Epidermal melanocyte (primary cell): ENCODE measurements at regions not wholly inside any gene's neighbourhood (a gene's known extent, or its start where the extent isn't known, plus 50 kb on each side); places are given as distances from the start of the nearest gene placed in this dataset.
A peak's percentile ranks its signal among the peaks of the same experiment; 100 is the strongest.
"Not testable (repeated sequence)": the region's sequence is repeated elsewhere in the genome, so short reads cannot be mapped to it uniquely, and the experiment has no call there.

Source experiments
- DNase-seq: peaks from one replicate; pipeline ENCODE4 v3.0.0; 2011; ENCODE audit warnings: low spot score; ENCODE audit not compliant: insufficient read length

DNA sequence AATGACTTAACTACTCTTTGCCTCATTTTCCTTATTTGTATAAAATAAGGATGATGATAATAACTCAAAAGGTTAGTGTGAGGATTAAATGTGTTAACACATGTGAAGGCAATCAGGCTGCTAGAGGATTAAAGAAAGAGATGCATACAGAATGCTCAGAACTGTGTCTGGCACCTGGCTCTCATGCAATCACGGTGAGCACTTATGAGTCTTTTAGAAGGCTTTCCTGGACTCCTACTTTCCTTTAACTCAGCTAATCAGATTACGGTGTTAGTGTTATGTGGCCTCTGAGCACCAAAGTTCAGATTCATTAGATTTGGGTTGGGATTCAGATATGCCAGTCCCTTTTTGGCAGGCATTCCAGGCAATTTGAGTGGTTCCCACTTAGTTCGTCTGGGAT is 311.6 kb upstream of the USP24 start:
- DNase-seq: no peak

DNA sequence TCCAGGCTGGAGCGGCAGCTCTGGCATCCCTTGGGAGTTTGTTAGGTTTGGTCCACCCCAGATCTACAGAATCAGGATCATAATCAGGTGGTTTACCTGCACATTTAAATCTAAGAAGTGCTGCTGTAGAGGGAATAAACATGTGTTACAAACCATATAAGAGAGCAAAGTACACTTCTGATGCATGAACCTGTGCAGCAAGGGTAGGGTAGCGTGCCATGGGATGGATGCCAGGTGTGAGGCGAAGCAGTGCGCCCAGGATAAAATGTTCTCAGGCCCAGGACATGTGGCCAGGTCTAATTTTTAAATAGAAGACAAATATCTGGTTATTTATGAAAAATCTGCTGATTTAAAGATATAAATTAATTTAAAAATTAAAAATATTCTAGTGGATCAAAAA is 308.8 kb upstream of the USP24 start:
- DNase-seq: no peak

DNA sequence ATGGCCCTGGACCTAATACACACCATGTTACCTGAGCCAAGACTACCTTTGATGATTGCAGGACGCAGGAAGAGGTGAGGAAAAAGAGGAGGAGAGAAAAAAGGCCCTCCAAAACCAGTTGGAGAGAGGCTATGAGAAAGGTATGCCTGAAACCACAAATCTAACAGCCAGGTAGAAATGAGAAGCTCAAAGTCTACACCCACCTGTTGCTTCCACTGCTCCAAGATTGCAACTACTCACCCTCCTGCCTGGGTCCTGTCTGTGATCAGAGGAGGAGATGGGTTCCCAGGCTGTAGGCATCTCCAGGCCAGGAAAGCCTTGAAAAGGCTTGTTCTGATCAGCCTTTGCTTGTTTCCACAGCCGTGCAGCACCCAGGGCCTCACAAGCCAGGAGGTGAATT is 307.8 kb upstream of the USP24 start:
- DNase-seq: no peak

DNA sequence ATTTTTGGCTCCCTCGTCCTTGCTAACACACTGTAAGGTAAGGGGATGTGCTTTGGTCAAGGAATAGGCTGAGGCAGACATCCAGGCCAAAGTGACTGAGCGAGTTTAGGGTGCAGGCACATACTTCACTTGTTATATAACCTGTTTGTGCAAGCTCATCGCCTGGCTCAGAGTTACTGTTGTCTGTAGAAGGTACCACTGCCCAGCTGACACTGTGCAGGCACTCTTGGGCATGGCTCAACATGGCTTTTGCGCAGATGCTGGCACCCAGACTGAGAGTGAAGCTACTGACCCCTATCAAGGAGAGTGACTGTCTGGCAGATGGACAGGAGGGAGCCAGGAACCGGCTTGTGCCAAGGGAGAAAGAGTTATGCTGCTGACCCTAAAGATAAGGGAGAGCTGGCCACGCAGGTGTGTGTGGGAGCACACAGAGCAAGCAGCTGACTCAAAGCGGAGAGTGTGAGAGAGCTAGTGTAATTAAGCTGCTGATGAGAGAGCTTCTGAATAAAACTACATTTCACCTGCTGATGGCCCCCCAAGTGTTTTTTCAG is 307.3 kb upstream of the USP24 start:
- DNase-seq: no peak

DNA sequence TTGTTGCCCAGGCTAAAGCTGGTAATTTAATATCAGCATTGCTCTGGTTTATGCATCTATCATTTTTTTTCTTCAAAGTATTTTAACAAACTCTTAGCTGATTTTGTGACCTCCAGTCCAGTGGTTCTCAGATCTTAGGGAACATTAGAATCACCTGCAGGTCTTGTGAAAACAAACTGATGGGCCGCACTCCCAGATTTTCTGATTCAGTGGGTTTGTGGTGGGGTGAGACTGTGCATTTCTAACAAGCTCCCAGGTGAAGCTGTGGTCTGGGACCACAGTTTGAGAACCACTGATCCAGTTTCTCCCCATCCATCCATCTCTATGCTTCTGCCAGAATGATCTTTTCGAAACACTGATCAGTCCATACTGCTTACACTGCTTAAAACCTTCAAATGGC is 305.7 kb upstream of the USP24 start:
- DNase-seq: no peak

DNA sequence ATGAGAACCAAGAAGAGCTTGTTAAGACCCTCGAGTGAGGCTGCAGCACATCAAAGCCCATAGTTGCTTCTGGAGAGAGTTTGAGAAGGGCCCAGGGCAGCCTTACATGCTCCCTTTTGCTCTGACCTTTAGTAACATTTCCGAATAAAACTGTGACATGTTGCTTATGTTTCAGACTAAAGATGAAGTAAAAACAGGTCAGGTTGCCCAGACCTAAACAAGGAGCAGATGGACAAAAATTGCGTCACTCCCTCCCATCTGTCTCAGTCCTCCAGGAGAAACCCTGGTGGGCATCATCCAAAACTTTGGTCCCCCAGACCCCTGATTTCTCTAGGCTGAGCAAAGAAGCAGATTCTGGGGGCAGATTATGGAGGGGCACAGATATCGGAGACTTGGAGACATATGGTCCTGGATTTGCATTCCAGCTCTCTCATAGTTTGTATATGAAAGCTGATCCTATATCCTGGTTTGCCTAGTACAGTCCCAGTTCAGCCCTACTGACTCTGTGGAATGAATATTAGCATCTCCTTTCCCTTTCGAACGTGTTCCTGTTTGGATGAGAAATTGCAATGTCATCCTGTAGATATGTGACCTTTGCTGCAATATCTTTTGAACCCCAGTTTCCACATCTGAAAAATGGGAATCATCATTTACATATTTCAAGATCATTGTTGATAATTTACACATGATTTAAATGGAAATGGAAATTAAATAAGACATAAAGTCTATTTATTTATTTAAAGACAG is 304.9 kb upstream of the USP24 start:
- no peak for DNase-seq

DNA sequence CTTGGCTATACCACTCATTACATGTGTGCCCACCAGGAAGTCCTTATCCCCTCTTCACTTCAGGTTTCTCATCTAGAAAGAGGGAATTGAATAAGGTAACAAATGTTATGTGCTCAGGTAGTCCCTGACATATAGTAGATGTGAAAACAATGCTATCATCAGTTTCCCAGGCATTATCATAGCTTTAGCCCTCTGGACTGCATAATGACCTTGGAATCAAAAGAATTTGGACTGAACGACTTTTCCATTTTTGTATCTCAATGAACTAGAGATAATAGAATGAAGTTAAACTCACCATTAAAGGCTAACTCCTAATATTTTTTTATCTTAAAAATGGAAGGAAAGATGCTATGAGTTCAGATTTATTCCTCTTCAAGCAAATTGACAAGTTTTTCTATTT is 304.1 kb upstream of the USP24 start:
- no peak for DNase-seq

DNA sequence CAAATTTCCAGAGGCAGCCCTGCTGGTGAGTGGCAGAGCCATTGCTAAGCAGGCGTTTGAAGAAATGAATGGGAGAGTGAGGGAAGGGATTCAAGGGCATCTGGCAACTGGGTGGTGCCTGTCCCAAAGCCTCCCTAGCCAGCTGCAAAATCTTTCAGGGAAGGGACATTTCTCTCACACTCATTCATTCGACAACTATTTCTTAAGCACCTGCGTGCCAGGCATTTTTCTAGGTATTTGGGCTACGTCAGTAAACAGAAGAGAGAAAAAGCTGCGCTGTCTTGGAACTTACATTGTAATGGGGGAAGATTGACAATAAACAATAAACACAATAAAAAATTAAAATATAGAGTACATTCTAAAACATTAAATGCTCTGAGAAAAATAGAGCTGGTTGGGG is 301.9 kb upstream of the USP24 start:
- DNase-seq: no peak

DNA sequence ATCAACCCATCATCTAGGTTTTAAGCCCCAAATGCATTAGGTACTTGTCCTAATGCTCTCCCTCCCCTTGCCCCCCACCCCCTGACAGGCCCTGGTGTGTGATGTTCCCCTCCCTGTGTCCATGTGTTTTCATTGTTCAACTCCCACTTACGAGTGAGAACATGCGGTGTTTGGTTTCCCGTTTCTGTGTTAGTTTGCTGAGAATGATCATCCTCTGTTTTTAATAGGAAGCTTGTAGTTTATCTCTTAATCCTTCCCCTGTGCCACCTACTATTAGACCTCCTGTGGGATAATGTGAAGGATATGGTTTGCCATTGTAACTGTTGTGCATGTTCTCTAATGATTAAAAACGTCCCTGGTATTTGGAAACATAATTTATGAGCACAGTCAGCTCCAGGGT is 299.4 kb upstream of the USP24 start:
- DNase-seq: not testable (repeated sequence)

DNA sequence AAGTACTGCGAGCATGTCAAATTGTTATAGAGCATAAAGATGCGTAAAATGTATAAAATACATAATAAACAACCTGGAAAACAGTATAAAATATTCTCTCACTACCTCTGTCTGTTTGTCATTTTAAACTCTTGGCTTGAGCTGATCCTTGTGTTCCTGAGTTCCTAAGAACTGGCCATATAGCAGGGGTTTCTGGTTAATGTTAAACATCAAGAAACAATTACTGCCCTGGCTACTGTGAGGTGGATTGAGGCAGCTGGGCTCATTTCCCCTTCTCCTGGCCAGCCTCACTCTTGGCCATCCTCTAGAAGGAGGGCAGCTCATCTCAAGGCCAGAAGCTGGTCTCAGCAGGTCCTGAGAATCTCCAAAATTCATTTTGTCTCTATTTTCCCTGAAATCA is 297.3 kb upstream of the USP24 start:
- DNase-seq: no peak

DNA sequence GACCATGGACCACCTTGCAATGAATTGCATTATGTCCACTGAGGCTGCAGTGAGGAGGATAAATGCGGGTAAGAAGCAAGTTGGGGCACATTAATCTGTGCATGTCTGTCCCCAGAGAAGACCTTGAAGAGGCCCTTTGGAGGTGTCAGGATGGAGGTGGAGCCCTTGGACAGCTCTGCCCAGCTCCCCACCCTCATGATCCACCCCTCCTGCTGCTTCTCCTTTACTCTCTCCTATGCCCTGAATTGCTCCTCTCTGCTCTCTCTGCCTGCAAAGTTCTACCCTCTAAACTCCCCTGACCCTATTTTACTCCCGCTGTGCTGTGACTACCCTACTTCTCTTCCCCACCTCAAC is 292.4 kb upstream of the USP24 start:
- no peak for DNase-seq

DNA sequence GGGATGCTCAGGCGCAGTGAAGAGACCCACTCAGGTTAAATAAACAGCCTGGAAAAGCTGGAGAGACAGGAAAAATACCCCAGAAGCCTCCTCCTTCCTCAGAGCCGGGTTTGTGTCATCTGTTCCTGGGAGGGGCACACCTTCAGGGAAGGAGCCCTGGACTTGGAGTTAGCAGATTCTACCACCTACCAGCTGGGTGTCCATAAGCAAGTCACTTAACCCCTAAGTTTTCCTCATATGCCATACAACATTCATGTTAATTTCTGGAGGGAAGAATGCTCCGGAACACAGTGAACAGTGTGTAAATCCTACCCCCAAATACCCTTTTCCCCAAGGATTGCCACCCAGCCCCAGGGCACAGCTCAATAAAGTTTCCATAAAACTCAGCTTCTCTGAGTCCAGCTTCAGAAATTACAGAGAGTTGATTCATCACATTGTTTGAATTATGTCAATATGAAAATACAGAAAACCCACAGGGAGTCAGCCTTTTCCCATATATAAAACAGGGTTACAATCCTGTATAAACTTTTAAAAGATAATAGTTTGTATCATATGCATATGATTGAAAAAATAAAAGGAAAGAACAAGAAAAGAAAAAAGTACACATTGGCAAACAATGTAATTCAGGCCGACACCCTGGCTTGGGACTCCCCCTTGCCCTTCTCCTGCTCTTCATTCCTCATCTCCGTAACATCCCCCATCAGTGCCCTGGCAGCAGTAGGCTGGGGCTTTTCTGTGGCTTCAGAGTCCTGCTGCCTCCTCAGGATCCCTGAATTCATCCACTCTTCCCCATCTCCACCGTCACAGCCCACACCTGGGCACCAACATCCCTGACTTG is 291.8 kb upstream of the USP24 start:
- DNase-seq: peak; percentile 51

DNA sequence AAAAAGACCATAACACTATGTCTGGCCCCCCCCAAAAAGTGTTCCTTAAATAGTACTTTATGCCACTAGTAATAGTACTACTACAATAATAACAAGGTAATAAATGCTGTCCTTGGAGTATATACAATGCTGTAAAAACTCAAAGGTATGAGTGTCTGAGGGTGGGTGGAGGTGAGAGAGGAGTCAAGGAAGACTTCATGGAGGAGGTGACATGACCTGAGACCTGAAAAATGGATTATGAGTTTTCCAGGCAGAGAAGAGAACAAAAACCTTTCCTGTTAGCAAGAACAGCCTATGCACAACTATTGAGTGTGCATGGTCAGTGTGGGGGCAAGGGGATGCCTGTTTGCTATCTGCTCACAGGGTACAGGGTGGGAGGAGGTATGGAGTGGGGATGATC is 290.2 kb upstream of the USP24 start:
- DNase-seq: no peak

DNA sequence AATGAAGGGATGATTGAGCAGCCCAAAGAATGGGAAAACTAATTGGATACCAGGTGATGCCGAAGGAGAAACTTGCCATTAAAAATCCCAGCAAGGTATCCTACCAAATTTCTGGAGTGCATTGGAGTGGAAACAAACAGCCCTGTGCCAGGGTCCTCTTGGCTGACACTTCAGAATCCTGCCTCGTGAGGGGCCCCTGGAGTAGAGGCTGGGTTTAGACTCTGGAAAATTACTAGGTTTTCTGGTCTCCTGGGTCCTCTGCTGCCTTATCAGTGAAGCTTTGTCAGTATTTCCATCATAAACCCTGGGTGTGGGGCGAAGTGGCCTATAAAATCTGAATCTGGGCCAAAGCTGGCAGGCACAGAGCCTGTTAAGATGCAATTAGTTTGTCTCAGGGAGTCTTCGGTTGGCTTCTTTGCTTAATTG is 289.2 kb upstream of the USP24 start:
- no peak for DNase-seq

DNA sequence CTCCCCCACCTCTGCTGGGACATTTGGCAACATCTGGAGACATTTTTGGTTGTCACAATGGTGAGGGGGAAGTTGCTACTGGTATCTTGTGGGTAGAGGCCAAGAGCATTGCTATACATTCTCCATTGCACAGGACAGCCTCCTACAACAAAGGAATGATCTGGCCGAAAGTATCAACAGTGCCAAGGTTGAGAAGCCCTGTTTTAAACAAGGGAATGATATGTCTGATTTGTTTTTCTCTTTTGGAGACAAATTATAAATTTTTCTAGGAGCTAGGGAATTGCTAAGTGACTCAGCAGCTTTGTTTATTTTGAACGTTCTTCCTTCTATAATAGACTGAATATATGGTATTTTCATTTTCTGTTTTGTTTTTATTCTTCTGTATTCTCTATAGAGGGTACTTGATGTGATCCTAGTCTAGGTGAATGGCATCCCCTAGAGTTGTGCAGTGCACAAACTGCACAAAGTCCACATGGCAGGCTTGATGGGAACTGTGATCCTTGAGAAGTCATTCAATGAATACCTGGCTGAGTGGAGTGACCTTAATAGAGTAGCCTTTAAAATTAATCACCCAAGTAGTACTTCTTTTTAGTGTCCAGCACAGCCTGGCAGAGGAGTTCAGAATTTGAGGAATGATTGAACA is 288.6 kb upstream of the USP24 start:
- no peak for DNase-seq

DNA sequence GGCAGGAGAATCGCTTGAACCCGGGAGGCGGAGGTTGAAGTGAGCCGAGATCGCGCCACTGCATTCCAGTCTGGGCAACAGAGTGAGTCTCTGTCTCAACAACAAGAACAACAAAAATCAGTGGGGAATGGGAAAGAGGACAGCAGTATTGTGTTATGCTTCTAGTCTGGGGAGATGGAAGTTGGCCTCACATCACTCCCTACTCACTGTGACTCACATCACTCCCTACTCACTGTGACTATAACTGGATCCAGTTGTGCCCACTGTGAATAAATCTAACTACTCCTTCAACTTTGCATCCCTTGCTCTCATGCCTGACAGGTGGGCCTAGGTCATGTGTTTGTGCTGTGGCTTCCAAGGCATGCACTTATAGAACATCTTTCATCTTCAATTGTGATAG is 285.4 kb upstream of the USP24 start:
- no peak for DNase-seq

DNA sequence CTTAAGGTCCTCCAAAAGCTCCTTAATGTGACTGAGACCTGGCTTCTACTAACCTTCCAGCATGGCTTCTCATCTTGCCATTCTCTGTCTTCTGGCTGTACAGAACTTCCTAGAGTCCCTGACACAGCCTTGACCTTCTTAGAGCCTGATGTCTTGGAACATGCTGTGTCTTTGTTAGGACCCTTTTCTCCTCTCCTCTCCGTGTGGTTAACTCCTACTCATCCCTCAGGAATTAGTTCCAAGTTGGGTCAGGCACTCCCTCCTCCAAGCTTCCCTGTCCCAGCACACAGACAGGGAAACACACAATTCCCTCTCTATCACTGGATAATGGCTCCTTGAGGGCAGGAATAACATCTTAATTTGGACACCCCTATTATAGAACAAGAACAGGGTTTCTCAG is 275.4 kb upstream of the USP24 start:
- no peak for DNase-seq

DNA sequence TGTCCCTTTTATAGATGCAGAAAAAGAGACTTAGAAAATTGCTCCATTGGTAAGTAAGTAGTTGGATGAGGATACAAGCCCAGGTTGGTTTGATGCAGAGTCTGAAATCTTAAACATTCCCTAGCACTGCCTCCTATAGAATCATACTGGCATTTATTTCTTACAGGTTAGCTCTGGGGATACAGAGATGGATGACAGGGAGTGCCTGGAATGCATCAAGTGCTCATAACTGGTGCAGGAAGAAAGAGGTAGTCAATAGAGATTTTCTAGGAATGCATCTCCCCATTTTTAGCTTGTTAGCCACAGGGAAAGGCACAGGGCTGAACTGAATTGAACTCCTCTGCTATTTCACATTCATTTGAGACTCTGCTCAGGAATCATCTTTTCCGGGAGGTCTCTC is 269.0 kb upstream of the USP24 start:
- no peak for DNase-seq

DNA sequence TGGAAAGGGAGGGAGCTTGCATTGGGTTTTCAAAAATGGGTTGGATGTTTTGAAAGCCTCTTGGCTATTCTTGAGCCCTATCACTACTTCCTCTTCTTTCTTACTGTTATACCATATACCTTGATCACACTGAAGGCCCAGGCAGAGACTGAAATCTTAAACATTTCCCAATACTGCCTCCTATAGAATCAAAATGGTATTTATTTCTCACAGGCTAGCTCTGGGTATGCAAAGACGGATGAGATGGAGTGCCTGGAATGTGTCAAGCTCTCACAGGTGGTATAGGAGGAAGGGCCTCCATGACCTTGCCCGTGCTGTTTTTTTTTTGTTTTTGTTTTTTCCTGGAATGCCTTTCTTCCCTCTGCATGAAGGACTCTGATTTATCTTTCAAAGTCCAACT is 268.4 kb upstream of the USP24 start:
- no peak for DNase-seq

DNA sequence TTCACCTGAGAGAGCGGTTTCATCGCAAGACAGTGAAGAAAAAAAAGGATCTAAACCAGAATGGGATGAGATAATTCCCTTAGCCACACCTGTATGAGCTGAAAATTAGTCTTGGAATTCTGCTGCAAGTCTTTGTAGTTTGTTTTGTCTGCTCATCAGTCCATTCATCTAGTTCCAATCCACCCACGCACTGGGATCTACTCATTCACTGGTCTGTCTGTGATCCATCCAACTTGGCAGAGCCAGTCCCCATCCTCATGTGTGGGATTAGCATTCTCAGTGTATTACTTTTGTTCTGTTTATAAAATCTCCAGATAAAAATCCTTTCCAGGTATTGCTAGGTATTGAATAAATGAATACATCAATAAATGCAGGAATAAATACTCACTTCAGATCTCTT is 266.5 kb upstream of the USP24 start:
- DNase-seq: no peak

DNA sequence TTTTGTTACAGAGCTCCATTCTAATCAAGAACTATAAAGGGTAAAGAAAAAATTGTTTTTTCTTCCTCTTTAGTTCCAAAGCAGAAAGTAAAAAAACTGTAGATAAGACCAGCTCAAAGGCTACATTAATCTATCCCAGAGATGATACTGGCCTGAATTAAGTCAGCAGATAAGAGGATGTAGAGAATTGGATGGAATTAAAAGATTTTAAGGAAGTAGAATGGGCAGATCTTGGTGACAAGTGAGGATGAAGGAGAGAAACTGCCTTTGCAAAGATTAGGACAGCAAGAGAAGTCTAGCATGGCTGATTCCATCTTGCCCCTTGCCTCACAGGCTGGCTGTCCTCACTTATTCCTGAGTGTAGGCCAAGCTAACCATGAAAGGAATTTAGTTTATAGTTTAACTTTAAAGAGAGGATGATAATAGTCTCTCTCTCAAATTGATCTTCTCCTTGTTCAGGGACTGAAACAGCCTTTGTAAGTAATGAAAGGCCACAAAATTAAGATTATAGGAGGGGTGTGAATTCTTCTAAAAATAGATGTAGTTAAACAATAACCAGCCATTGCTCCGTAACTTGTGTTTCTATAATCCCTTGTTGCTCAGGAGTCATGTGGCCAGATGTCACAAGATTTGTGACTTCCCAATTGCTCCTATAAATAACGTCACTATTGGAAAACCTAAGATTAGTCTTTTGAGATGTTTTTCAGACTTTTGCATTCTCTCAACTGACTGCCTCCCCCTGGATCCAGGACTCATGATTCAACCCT is 265.0 kb upstream of the USP24 start:
- DNase-seq: no peak

DNA sequence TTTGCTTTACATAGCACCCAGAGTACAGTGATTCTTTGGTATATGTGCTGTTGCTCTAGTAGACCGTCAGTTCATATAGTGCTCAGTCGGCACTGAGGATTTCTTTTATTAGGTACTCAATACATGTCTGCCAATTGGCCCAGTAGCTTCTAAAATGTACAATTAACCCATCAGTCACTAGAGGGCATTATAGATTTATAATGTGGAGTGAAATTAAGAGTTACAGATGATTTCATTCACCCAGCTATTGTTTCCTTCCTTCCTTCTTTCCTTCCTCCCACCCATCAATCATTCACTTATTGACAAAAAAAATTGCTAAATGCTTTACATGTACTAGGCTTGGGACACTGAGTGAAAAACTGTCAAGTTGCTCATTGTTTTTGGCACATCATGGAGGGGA is 263.6 kb upstream of the USP24 start:
- DNase-seq: no peak
